A673 (cell line): ENCODE measurements at regions not wholly inside any gene's neighbourhood (a gene's known extent, or its start where the extent isn't known, plus 50 kb on each side); places are given as distances from the start of the nearest gene placed in this dataset.

ENCODE experiments used
- CTCF ChIP-seq: fragments of 300-800, 200-600 bp; sonication (generic); conservative IDR thresholded peaks from 2 replicates; pipeline ENCODE4 v1.5.1; 2017; ENCODE audit warnings: low read depth, mild to moderate bottlenecking, antibody characterized with exemption, low read length, moderate library complexity, mixed read lengths
- EZH2 ChIP-seq: fragments of 200-600 bp; sonication (generic); IDR thresholded peaks from 2 replicates; pipeline ENCODE4 v1.6.1; 2017; ENCODE audit warnings: borderline replicate concordance, low read depth, mild to moderate bottlenecking, mixed read lengths, antibody characterized with exemption, low read length; ENCODE audit not compliant: poor library complexity, severe bottlenecking

GRCh38 chr13:73293913-73294523 is 235.2 kb downstream of the KLF5 start:
- no peak for TF ChIP-seq CTCF
- TF ChIP-seq EZH2 = no peak
